ENCODE measurements at regions not wholly inside any gene's neighbourhood (a gene's known extent, or its start where the extent isn't known, plus 50 kb on each side); places are given as distances from the start of the nearest gene placed in this dataset.

- no peaks in the 10 kb centered on the region for H3K79me2 ChIP-seq (ENCODE audit: insufficient read depth, low read length)
- H3K36me3 ChIP-seq (replicated peaks in 1 of 2; ENCODE audit: control insufficient read depth in 1 of 2, insufficient read depth in 2 of 2, low read length in 2 of 2) = no peaks in the 10 kb centered on the region
- H3K4me3 Mint-ChIP-seq = no peak overlapping the region
- H3K9me3 Mint-ChIP-seq = peaks cover 1 to 18% (median 4%) of the 10 kb centered on the region in 7 donors
- no peak overlapping the region for H3K27ac ChIP-seq (ENCODE audit: low read depth in 1 of 2, low read length in 2 of 2)
- no peaks in the 10 kb centered on the region for H3K36me3 Mint-ChIP-seq
- H3K4me1 ChIP-seq (ENCODE audit: control insufficient read depth in 1 of 2, insufficient read depth in 2 of 2, low read length in 2 of 2) = no peaks in the 10 kb centered on the region
- intact Hi-C loops (cut with micrococcal nuclease) = no loop called here
- H2AFZ ChIP-seq (ENCODE audit: insufficient read depth, low read depth, low read length, poor library complexity, severe bottlenecking) = no peak overlapping the region
- DNase-seq = no peak
- no peak overlapping the region for H3K27ac Mint-ChIP-seq
- TF ChIP-seq CTCF (IDR thresholded peaks at IDR 0.05) = no peak
- no peaks in the 10 kb centered on the region for H4K20me1 ChIP-seq (ENCODE audit: insufficient read depth, low read length)
- H3K4me2 ChIP-seq (replicated peaks; ENCODE audit: extremely low read depth, low read length, poor library complexity, severe bottlenecking) = no peak overlapping the region
- no peak overlapping the region for H3K9ac ChIP-seq (ENCODE audit: insufficient read depth, low read length, poor library complexity, severe bottlenecking)
- no peak overlapping the region for H3K4me3 ChIP-seq (replicated peaks in 1 of 3; ENCODE audit: low read depth in 2 of 3, low read length in 3 of 3)
- WGBS (ENCODE audit: insufficient coverage) = 100% methylated on average over 2 of the region's 3 CpGs
- no peaks in the 10 kb centered on the region for H3K27me3 ChIP-seq (ENCODE audit: control insufficient read depth in 2 of 2, insufficient read depth in 2 of 2, low read length in 2 of 2)
- no peaks in the 10 kb centered on the region for H3K4me1 Mint-ChIP-seq
- H3K27me3 Mint-ChIP-seq (ENCODE audit: low read depth in 3 of 3) = peaks cover 1 to 2% (median 2%) of the 10 kb centered on the region in 3 donors
- peaks cover 0 to 9% of the 10 kb centered on the region in 2 donors for H3K9me3 ChIP-seq (replicated peaks in 1 of 2; ENCODE audit: control insufficient read depth in 1 of 2, insufficient read depth in 1 of 2, low read length in 2 of 2)
Measured at GRCh38 chr6:151185148-151185547, 54.6 kb upstream of the AKAP12 start.

- no peak overlapping the region for H3K4me2 ChIP-seq (replicated peaks; ENCODE audit: extremely low read depth, low read length, poor library complexity, severe bottlenecking)
- H3K4me1 ChIP-seq (ENCODE audit: control insufficient read depth in 1 of 2, insufficient read depth in 2 of 2, low read length in 2 of 2) = no peaks in the 10 kb centered on the region
- H3K4me3 ChIP-seq (replicated peaks in 1 of 3; ENCODE audit: low read depth in 2 of 3, low read length in 3 of 3) = no peak overlapping the region
- TF ChIP-seq CTCF (IDR thresholded peaks at IDR 0.05) = no peak
- 83% methylated on average over 1 of the region's 1 CpG for WGBS (ENCODE audit: insufficient coverage)
- Mint-ChIP-seq H3K9me3 (peaks cover 0 to 17% (median 2%) of the 10 kb centered on the region in 7 donors), H3K36me3 (no peaks in the 10 kb centered on the region), H3K4me3 (no peak overlapping the region), H3K27me3 (ENCODE audit: low read depth in 3 of 3) (peaks cover 1 to 2% (median 2%) of the 10 kb centered on the region in 3 donors), H3K27ac (no peak overlapping the region), H3K4me1 (no peaks in the 10 kb centered on the region)
- no peak overlapping the region for H2AFZ ChIP-seq (ENCODE audit: insufficient read depth, low read depth, low read length, poor library complexity, severe bottlenecking)
- H3K9me3 ChIP-seq (replicated peaks in 1 of 2; ENCODE audit: control insufficient read depth in 1 of 2, insufficient read depth in 1 of 2, low read length in 2 of 2) = peaks cover 0 to 6% of the 10 kb centered on the region in 2 donors
- intact Hi-C loops (cut with micrococcal nuclease) = no loop called here
- H3K27me3 ChIP-seq (ENCODE audit: control insufficient read depth in 2 of 2, insufficient read depth in 2 of 2, low read length in 2 of 2) = no peaks in the 10 kb centered on the region
- H3K9ac ChIP-seq (ENCODE audit: insufficient read depth, low read length, poor library complexity, severe bottlenecking) = no peak overlapping the region
- no peaks in the 10 kb centered on the region for H3K36me3 ChIP-seq (replicated peaks in 1 of 2; ENCODE audit: control insufficient read depth in 1 of 2, insufficient read depth in 2 of 2, low read length in 2 of 2)
- H3K27ac ChIP-seq (ENCODE audit: low read depth in 1 of 2, low read length in 2 of 2) = no peak overlapping the region
- H4K20me1 ChIP-seq (ENCODE audit: insufficient read depth, low read length) = no peaks in the 10 kb centered on the region
- no peak for DNase-seq
- no peaks in the 10 kb centered on the region for H3K79me2 ChIP-seq (ENCODE audit: insufficient read depth, low read length)
Measured at GRCh38 chr6:151186306-151186705, 53.5 kb upstream of the AKAP12 start.

All from CD14-positive monocyte (primary cell).